ENCODE measurements at regions not wholly inside any gene's neighbourhood (a gene's known extent, or its start where the extent isn't known, plus 50 kb on each side); places are given as distances from the start of the nearest gene placed in this dataset.
"Not testable (repeated sequence)": the region's sequence is repeated elsewhere in the genome, so short reads cannot be mapped to it uniquely, and the experiment has no call there.

- no peak for DNase-seq (ENCODE audit: low read depth)
These were observed 154.4 kb downstream of the CDRT15L2 start for GRCh38 chr17:20733923-20734322.

- DNase-seq (ENCODE audit: low read depth), result no peak
These were observed 156.3 kb downstream of the CDRT15L2 start for GRCh38 chr17:20735796-20736195.

- DNase-seq (ENCODE audit: low read depth), result not testable (repeated sequence)
These were observed 158.1 kb downstream of the CDRT15L2 start for GRCh38 chr17:20737636-20738035.

GRCh38 chr17:20771104-20771503, 191.6 kb downstream of the CDRT15L2 start:
- DNase-seq (ENCODE audit: low read depth), result no peak

GRCh38 chr17:20774472-20775135, 195.1 kb downstream of the CDRT15L2 start:
- no peak for DNase-seq (ENCODE audit: low read depth)

- DNase-seq (ENCODE audit: low read depth), result no peak
These were observed 195.8 kb downstream of the CDRT15L2 start for GRCh38 chr17:20775331-20775730.

GRCh38 chr17:20779521-20779920, 200.0 kb downstream of the CDRT15L2 start:
- DNase-seq (ENCODE audit: low read depth), result no peak

- no peak for DNase-seq (ENCODE audit: low read depth)
These were observed 201.7 kb downstream of the CDRT15L2 start for GRCh38 chr17:20781260-20781659.

- DNase-seq (ENCODE audit: low read depth), result not testable (repeated sequence)
These were observed 202.3 kb downstream of the CDRT15L2 start for GRCh38 chr17:20781869-20782268.

GRCh38 chr17:20783091-20783490, 203.6 kb downstream of the CDRT15L2 start:
- DNase-seq (ENCODE audit: low read depth), result no peak

GRCh38 chr17:20784100-20784665, 204.7 kb downstream of the CDRT15L2 start:
- no peak for DNase-seq (ENCODE audit: low read depth)

- no peak for DNase-seq (ENCODE audit: low read depth)
These were observed 207.8 kb downstream of the CDRT15L2 start for GRCh38 chr17:20787281-20787680.

- no peak for DNase-seq (ENCODE audit: low read depth)
These were observed 212.1 kb downstream of the CDRT15L2 start for GRCh38 chr17:20791626-20792025.

GRCh38 chr17:20794532-20794931, 215.0 kb downstream of the CDRT15L2 start:
- DNase-seq (ENCODE audit: low read depth), result not testable (repeated sequence)

GRCh38 chr17:20797292-20797691, 217.8 kb downstream of the CDRT15L2 start:
- DNase-seq (ENCODE audit: low read depth), result no peak

- no peak for DNase-seq (ENCODE audit: low read depth)
These were observed 220.6 kb downstream of the CDRT15L2 start for GRCh38 chr17:20800146-20800545.

- no peak for DNase-seq (ENCODE audit: low read depth)
These were observed 226.2 kb downstream of the CDRT15L2 start for GRCh38 chr17:20805751-20806150.

GRCh38 chr17:20807566-20807965, 228.0 kb downstream of the CDRT15L2 start:
- DNase-seq (ENCODE audit: low read depth), result not testable (repeated sequence)

GRCh38 chr17:20815410-20815809, 227.4 kb downstream of the USP22 start:
- DNase-seq (ENCODE audit: low read depth), result not testable (repeated sequence)

GRCh38 chr17:20823905-20824304, 218.9 kb downstream of the USP22 start:
- no peak for DNase-seq (ENCODE audit: low read depth)

- DNase-seq (ENCODE audit: low read depth), result no peak
These were observed 217.3 kb downstream of the USP22 start for GRCh38 chr17:20825539-20825938.

- DNase-seq (ENCODE audit: low read depth), result not testable (repeated sequence)
These were observed 202.4 kb downstream of the USP22 start for GRCh38 chr17:20840453-20840852.

- DNase-seq (ENCODE audit: low read depth), result not testable (repeated sequence)
These were observed 201.6 kb downstream of the USP22 start for GRCh38 chr17:20840987-20841865.
